ENCODE measurements at regions not wholly inside any gene's neighbourhood (a gene's known extent, or its start where the extent isn't known, plus 50 kb on each side); places are given as distances from the start of the nearest gene placed in this dataset.
"Not testable (repeated sequence)": the region's sequence is repeated elsewhere in the genome, so short reads cannot be mapped to it uniquely, and the experiment has no call there.

DNA sequence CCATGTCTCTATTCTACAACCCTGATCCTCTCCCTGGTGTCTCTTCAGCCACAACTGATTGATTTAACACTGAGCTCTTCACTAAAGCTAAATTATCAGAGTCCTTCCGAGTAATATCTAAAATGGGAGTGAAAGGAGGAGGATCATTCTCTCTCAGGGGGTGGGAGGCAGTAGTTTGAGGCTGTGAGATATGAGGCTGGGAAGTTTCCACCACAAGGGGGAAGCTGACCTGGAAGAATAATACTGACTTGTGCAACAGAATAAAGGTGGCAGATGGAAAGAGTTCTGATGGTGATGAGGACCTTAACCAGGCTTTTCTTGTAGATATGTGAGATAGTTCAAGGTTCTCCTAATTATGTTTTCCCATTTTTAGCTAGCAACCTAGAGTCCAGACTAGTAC, 241.6 kb upstream of the VKORC1L1 start:
- DNase-seq, result not testable (repeated sequence)

DNA sequence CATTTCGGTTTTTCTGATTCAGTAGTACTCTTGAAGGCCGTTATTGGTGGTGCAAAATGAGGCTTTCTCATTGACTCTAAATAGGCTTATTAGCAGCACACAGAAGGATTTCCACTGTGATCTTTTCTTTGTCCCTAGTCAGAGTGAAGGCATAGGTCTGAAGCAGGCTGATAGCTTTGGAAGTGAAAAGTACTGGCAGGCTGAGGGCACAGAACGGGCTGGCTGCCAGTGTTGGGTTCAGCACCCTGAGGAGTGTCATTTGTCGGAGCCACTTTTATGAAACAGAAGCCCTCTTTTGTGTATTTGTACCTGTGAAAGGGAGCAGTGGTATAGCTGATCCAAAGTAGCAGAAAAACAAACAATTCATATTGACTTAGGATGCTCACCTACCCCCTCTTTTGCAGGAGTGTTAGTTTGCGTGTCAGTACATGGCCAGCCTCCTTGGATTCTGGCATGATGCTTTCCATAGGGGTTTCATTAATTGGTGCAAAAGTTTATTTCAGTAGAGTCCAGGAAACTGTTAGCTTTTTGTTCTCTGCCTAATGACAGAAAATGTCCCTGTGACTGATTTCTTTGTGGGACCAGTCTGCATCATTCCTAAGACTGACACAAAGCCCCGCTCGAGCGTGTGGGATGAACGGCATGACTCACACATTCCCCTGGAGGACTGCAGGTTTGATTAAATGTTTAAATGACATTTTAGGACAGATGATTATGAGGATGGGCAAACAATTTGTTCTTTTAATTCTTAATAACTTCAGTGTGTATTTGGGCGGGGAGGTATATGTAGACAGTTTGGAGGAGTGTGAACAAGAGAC, 239.1 kb upstream of the VKORC1L1 start:
- not testable (repeated sequence) for DNase-seq

DNA sequence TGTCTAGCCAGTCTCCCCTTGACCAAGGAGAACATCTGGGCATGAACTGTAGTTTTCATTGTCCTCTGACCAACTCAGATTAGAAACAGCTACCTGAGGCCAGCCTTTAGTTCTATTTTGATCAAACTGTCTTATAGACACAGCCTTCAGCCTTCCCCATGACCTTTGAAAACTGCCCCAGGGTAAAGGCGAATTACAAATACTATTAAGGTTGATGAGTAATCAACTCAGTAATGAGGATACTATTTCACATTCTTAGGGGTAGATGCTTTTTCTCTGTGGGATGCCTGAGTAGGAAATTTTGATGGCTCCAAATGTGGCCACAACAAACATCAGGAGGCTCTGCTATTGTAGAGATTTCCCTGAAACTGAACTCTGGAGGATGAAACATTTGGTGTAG, 234.0 kb upstream of the VKORC1L1 start:
- not testable (repeated sequence) for DNase-seq

GRCh38 chr7:65639717-65640116, 233.2 kb upstream of the VKORC1L1 start:
- not testable (repeated sequence) for DNase-seq

DNA sequence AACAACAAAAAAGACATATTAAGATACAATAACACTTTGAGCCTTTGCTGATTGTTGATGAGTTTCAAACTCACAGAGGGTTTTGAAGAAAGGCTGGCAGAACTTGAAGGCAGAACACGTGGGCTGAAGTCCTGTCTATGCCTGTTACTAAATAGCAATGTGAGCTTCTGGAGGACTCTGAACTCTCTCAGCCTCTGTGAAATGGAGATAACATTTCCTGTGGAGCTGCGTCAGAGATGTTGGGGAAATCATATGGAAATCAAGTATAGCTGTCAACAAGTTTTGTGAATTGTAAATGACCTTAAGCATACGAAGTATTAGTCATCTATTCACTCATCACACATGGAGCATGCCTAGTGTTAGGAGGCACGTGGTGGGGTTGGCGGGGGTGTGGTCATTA, 229.4 kb upstream of the VKORC1L1 start:
- not testable (repeated sequence) for DNase-seq

DNA sequence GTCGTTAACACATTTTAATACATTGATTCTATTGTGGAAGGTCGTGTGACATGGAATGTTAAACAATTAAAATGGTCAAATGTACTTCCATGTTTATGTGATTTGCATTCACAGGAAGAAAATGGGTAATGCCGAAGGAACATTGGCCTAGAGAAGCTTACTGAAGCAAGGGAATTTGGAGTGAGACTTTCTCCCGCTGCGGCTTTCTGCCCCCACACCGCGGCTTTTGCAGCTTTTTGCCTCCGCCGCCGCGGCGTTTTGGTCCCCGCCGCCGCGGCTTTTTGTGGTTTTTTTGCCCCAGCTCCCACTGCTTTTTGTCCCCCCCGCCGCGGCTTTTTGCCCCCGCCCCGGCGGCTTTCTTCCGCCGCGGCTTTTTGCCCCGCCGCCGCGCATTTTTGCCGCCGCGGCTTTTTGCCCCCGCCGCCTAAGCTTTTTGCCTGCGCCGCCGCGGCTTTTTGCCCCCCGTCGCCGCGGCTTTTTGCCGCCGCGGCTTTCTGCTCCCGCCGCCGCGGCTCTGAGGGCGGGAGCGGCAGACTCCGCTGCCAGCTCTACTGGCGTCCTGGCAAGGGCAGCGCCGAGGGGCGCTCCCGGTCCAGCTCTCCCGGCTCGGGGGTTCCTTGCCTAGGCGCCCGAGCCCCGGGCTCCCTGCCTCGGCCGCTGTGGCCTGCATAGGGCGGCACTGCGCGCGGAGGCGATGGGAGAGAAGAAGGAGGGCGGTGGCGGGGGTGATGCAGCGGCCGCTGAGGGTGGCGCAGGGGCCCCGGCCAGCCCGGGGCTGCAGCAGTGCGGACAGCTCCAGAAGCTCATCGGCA, 225.5 kb upstream of the VKORC1L1 start:
- not testable (repeated sequence) for DNase-seq

- not testable (repeated sequence) for DNase-seq
These were observed 221.7 kb upstream of the VKORC1L1 start for GRCh38 chr7:65651174-65651573.

DNA sequence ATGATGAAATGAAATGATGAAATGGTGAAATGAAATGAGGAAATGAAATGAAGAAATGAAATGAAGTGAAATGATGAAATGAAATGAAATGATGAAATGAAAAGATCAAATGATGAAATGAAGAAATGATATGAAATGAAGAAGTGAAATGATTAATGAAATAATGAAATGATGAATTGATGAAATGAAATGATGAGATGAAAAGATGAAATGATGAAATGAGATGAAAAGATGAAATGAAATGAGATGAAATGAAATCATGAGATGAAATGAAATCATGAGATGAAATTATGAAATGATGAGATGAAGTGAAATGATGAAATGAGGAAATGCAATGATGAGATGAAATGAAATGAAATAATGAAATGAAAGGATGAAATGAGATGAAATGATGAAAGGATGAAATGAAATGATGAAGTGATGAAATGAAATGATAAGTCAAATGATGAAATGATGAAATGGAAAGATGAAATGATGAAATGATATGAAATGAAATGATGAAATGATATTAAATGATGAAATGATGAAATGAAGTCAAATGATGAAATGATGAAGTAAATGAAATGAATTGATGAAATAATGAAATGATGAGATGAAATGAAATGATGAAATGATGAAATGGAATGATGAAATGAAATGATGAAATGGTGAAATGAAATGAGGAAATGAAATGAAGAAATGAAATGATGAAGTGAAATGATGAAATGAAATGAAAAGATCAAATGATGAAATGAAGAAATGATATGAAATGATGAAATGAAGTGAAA, 220.9 kb upstream of the VKORC1L1 start:
- not testable (repeated sequence) for DNase-seq

DNA sequence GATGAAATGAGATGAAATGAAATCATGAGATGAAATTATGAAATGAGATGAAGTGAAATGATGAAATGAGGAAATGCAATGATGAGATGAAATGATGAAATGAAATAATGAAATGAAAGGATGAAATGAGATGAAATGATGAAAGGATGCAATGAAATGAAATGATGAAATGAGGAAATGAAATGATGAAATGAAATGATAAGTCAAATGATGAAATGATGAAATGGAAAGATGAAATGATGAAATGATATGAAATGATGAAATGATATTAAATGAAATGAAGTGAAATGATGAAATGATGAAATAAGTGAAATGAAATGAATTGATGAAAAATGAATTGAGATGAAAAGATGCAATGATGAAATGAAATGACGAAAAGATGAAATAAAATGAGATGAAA, 220.2 kb upstream of the VKORC1L1 start:
- not testable (repeated sequence) for DNase-seq

- not testable (repeated sequence) for DNase-seq
These were observed 216.2 kb upstream of the VKORC1L1 start for GRCh38 chr7:65656494-65657188.

GRCh38 chr7:65683362-65683761, 189.5 kb upstream of the VKORC1L1 start:
- not testable (repeated sequence) for DNase-seq

DNA sequence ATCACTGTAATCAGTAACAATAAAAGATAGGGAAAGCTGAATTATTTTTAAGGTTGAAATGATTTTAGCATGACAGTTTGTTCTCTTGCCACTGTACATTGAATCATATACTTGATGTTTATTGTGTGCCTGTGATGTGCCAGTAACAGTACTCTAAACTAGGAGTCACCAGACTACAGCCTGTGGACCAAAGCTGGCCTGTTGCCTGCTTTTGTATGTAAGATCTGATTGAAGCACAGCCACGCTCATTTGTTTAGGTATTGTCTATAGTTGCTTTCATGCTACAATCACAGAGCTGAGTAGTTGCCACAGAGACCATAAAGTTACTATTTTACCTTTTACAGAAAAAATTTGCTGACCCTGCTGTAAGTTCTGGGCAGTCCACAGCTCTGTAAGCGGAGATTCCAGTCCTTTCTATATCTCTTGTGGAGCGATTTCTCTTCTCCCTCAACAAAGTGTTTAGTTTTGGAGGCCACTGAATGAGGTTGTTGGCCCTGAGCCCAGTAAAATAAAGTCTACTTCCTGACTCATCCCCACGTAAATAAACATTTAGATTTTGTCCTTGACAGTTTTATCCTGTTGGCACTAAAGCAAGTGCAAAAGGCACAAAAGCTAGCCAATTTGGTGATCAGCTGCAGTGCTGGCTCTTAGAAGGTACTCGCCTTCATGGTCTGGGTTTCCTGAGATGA, 173.7 kb upstream of the VKORC1L1 start:
- not testable (repeated sequence) for DNase-seq

DNA sequence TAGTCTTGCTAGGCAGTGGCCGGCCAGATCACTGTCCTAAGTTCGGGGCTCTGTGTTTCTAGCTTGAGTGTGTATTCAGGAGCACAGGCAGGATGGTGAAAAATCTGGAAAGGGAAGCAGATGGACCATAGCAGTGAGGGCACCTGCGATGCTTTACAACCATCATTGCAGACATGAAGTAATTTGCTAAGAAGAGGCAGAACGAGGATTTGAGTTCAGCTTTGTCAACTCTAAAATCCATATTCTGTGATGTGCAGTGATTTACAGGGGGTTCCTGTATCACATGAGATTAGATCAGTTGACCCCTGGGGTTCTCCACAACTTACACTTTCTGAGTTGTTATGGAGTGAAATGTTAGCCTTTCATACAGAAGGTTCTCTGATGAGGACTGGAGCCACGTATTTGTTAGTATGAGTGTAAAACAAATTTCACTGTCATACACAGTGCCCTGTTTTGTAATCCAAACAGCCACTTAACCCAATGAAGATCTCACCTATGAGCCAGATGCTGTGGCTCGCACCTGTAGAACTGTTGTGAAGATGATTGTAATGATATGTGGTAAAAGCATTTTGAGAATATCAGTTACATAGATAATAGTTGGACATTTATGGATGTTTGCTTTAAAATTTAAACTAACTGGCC, 173.0 kb upstream of the VKORC1L1 start:
- DNase-seq, result not testable (repeated sequence)

DNA sequence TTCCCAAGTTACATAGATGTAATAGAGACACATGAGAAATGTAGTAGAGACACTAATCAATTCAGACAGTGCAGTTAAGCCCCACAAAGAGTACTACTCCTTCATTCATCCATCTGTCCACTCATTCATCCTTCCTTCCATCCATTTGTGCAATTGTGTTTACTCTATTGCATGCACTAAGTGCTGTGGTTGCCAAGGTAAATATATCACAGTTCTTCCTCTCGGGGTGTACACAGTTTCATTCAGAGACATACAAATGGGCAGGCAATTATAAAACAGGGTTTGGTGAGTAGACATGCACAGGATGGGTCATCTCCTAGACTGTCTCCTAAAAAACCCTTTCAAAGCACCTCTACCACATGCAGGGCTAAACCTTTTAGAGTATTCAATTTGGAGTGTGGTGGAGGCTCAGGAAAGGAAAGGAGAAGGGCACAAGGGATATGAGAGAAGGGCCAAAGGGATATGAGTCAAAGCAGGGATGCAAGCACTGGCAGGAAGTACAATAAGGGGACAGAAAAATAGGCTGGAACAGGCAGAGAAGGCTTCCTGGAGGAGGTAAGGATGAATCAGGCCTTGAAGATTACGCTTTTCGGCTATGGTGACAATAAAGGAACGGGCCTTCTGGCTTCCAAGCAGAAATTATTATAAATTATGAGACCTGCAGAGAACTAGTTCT, 153.6 kb upstream of the VKORC1L1 start:
- DNase-seq, result not testable (repeated sequence)

DNA sequence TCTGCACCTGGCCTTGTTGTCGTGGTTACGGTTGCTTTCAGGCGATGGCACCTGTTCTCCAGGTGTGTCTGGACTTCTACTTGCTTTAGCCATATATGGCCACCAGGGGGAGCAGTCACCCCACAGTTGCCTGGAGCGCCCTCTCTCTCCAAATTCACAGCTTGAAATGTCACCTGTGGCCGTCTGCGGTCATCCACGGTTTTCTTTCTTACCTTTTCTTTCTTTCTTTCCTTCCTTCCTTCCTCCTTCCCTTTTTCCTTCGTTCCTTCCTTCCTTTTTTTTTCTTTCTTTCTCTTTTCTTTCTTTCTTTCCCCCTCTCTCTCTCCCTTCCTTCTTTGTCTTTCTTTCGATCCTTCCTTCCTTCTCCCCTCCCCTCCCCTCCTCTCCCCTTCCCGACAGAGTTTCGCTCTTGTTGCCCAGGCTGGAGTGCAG, 150.5 kb upstream of the VKORC1L1 start:
- DNase-seq, result peak; percentile 24

DNA sequence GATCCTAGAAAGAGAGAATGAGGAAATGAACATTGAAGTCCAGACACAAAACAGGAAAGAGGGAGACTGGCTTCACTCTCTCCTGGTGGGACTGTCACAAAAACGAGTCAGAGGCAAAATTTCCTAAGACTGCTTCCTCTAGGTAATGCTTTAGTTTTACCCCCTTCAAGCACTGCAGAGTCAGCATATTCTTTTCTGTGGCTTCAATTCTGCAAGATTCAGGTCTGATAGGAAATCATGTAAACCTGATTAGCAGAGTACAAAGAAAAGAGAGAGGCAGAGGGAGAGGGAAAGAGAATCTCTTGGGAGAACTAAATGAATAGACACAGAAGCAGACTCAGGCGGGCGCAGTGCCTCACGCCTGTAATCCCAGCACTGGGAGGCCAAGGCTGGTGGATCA, 145.7 kb upstream of the VKORC1L1 start:
- DNase-seq, result not testable (repeated sequence)

GRCh38 chr7:65731129-65731528, 141.7 kb upstream of the VKORC1L1 start:
- no peak for DNase-seq

DNA sequence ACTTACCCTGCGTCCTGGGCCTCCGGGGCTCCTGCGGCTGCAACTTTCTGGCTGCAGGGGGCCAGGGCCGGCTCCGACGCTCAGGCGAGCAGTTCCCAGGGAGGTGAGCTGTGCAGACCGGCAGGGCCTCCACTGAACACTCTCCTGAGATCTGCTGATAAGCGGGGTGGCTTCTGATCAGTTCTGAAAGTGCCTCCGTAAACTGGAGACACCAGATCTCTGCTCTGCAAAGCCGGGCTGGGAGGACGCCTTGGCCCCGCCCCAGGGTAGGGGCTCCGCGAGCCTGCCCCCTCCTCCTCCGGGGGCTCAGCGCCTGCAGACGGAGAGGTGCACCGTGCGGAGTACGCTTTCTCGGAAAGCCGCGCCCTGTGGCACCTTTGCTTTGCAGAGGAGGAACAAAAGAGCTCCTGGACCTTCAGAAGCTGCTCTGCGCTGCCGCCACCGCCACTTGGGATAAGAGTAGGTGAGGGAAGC, 141.3 kb upstream of the VKORC1L1 start:
- DNase-seq, result no peak

DNA sequence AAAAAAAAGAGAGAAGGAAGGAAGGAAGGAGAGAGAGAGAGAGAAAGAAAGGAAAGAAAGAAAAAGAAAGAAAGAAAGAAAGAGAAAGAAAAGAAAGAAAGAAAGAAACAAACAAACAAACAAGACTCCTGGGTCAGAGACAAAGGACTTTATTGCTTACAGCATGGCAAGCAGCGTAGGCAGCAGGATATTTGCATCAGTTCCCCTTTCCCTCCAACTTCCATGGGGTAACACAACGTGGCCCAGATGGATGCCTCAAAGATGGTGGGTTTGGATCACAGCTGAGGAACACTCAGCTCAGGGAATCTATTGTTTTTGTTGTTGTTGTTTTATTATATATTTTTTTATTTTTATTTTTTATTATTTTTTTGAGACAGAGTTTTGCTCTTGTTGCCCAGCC, 128.5 kb upstream of the VKORC1L1 start:
- peak; percentile 21 for DNase-seq

- no peak for DNase-seq
These were observed 126.5 kb upstream of the VKORC1L1 start for GRCh38 chr7:65746398-65746669.

GRCh38 chr7:65749039-65749438, 123.8 kb upstream of the VKORC1L1 start:
- DNase-seq, result no peak
